ENCODE measurements at regions not wholly inside any gene's neighbourhood (a gene's known extent, or its start where the extent isn't known, plus 50 kb on each side); places are given as distances from the start of the nearest gene placed in this dataset.

GRCh38 chr17:72064606-72065193, 56.1 kb upstream of the SOX9 start:
- no peak for DNase-seq (ENCODE audit: low read depth)
- no peak for TF ChIP-seq CTCF (IDR thresholded peaks at IDR 0.05; ENCODE audit: insufficient read depth, low read depth, low read length, missing control alignments)
- H3K4me3 ChIP-seq (ENCODE audit: low read length), result no peak overlapping the region

GRCh38 chr17:72065556-72065955, 55.3 kb upstream of the SOX9 start:
- peak; percentile 63 for DNase-seq (ENCODE audit: low read depth)
- TF ChIP-seq CTCF (IDR thresholded peaks at IDR 0.05; ENCODE audit: insufficient read depth, low read depth, low read length, missing control alignments), result no peak
- no peak overlapping the region for H3K4me3 ChIP-seq (ENCODE audit: low read length)

- H3K4me3 ChIP-seq (ENCODE audit: low read length), result no peak overlapping the region
- no peak for DNase-seq (ENCODE audit: low read depth)
- no peak for TF ChIP-seq CTCF (IDR thresholded peaks at IDR 0.05; ENCODE audit: insufficient read depth, low read depth, low read length, missing control alignments)
Observed at GRCh38 chr17:72068643-72069042, 52.2 kb upstream of the SOX9 start.

GRCh38 chr17:72069586-72070202, 51.1 kb upstream of the SOX9 start:
- DNase-seq (ENCODE audit: low read depth), result no peak
- TF ChIP-seq CTCF (IDR thresholded peaks at IDR 0.05; ENCODE audit: insufficient read depth, low read depth, low read length, missing control alignments), result no peak
- H3K4me3 ChIP-seq (ENCODE audit: low read length), result no peak overlapping the region
